Hepatocyte (in vitro differentiated cells): ENCODE measurements at regions not wholly inside any gene's neighbourhood (a gene's known extent, or its start where the extent isn't known, plus 50 kb on each side); places are given as distances from the start of the nearest gene placed in this dataset.

Experiments used
- DNase-seq: peaks from one replicate; pipeline ENCODE4 v3.0.0-alpha.2; 2016; ENCODE audit warnings: low spot score
- H2AFZ ChIP-seq: fragments of 200-600 bp; sonication (generic); 2 replicates; pipeline ENCODE4 v1.6.0; 2016; ENCODE audit warnings: antibody characterized with exemption, mild to moderate bottlenecking
- H3K27ac ChIP-seq: fragments of 200-600 bp; sonication (generic); 2 replicates; pipeline ENCODE4 v1.5.1; 2016; ENCODE audit warnings: mild to moderate bottlenecking
- H3K27me3 ChIP-seq: fragments of 200-600 bp; sonication (generic); 2 replicates; pipeline ENCODE4 v1.6.1; 2016
- H3K36me3 ChIP-seq: fragments of 200-600 bp; sonication (generic); replicated peaks from 2 replicates; pipeline ENCODE4 v1.5.1; 2016; ENCODE audit warnings: low read depth; ENCODE audit not compliant: insufficient read depth
- H3K4me1 ChIP-seq: fragments of 200-600 bp; sonication (generic); 2 replicates; pipeline ENCODE4 v1.5.1; 2016; ENCODE audit warnings: mild to moderate bottlenecking, moderate library complexity; ENCODE audit not compliant: insufficient read depth
- H3K4me2 ChIP-seq: fragments of 200-600 bp; sonication (generic); 2 replicates; pipeline ENCODE4 v1.6.0; 2016
- H3K4me3 ChIP-seq: fragments of 200-600 bp; sonication (generic); 2 replicates; pipeline ENCODE4 v1.5.1; 2016; ENCODE audit warnings: mild to moderate bottlenecking
- H3K79me2 ChIP-seq: fragments of 200-600 bp; sonication (generic); 2 replicates; pipeline ENCODE4 v1.6.0; 2017; ENCODE audit warnings: mild to moderate bottlenecking
- H3K9me2 ChIP-seq: fragments of 200-600 bp; sonication (generic); replicated peaks from 2 replicates; pipeline ENCODE4 v1.6.0; 2017; ENCODE audit warnings: mild to moderate bottlenecking; ENCODE audit not compliant: insufficient read depth
- H3K9me3 ChIP-seq: fragments of 200-600 bp; sonication (generic); 2 replicates; pipeline ENCODE4 v1.5.1; 2016; ENCODE audit warnings: low read depth, mild to moderate bottlenecking
- H4K20me1 ChIP-seq: fragments of 200-600 bp; sonication (generic); 2 replicates; pipeline ENCODE4 v1.6.0; 2016; ENCODE audit warnings: mild to moderate bottlenecking; ENCODE audit not compliant: insufficient read depth, poor library complexity, severe bottlenecking
- CTCF ChIP-seq: fragments of 200-600 bp; sonication (generic); IDR thresholded peaks from 2 replicates; pipeline ENCODE4 v1.5.1; 2016; ENCODE audit warnings: antibody characterized with exemption, mild to moderate bottlenecking; ENCODE audit not compliant: poor library complexity
- EZH2 ChIP-seq: fragments of 200-600 bp; sonication (generic); IDR thresholded peaks from 2 replicates; pipeline ENCODE4 v1.6.1; 2016; ENCODE audit warnings: antibody characterized with exemption, mild to moderate bottlenecking, borderline replicate concordance
- EZH2phosphoT487 ChIP-seq: fragments of 200-600 bp; sonication (generic); IDR thresholded peaks from one replicate; pipeline ENCODE4 v1.6.1; 2018; ENCODE audit warnings: antibody characterized with exemption, mild to moderate bottlenecking, low read depth, moderate library complexity; ENCODE audit not compliant: unreplicated experiment, severe bottlenecking
- WGBS: methylation state at CpG from one replicate; pipeline ENCODE4 v1.1.6; 2016; ENCODE audit warnings: low lambda C conversion rate; ENCODE audit errors: missing lambda C conversion rate; 5-methylcytosine and 5-hydroxymethylcytosine counted together

- Histone ChIP-seq H3K4me3 (no peak overlapping the region), H2AFZ (no peak overlapping the region), H3K36me3 (no peaks in the 10 kb centered on the region), H3K27ac (no peak overlapping the region), H3K27me3 (peaks cover 4% of the 10 kb centered on the region), H3K9me2 (no peaks in the 10 kb centered on the region), H3K4me1 (no peaks in the 10 kb centered on the region), H3K9me3 (no peaks in the 10 kb centered on the region), H3K4me2 (no peak overlapping the region), H3K79me2 (no peaks in the 10 kb centered on the region), H4K20me1 (no peaks in the 10 kb centered on the region)
- 78% methylated on average over 5 of the region's 5 CpGs for WGBS
- DNase-seq, result no peak
- TF ChIP-seq EZH2phosphoT487, result no peak
- TF ChIP-seq EZH2, result no peak
- TF ChIP-seq CTCF, result no peak
Measured at GRCh38 chr5:77832166-77832770, 56.1 kb upstream of the TBCA start.

- H3K27me3 ChIP-seq, result peaks cover 4% of the 10 kb centered on the region
- no peak for TF ChIP-seq CTCF
- H3K4me3 ChIP-seq, result no peak overlapping the region
- H3K9me2 ChIP-seq, result no peaks in the 10 kb centered on the region
- 92% methylated on average over 3 of the region's 3 CpGs for WGBS
- no peak overlapping the region for H2AFZ ChIP-seq
- DNase-seq, result no peak
- no peaks in the 10 kb centered on the region for H3K4me1 ChIP-seq
- H3K79me2 ChIP-seq, result no peaks in the 10 kb centered on the region
- H3K27ac ChIP-seq, result no peak overlapping the region
- no peaks in the 10 kb centered on the region for H3K36me3 ChIP-seq
- H4K20me1 ChIP-seq, result no peaks in the 10 kb centered on the region
- no peak overlapping the region for H3K4me2 ChIP-seq
- H3K9me3 ChIP-seq, result no peaks in the 10 kb centered on the region
Measured at GRCh38 chr5:77828445-77828844, 52.3 kb upstream of the TBCA start.
